GOT3 (cell line): ENCODE measurements at regions not wholly inside any gene's neighbourhood (a gene's known extent, or its start where the extent isn't known, plus 50 kb on each side); places are given as distances from the start of the nearest gene placed in this dataset.

Experiments used
- DNase-seq: peaks from one replicate; lab custom pipeline; 2025; ENCODE audit warnings: mixed read lengths; lab: John Stamatoyannopoulos, UW

GRCh38 chr11:8323161-8323935 lies 59.7 kb upstream of the LMO1 start:
- DNase-seq, result no peak

- DNase-seq, result no peak
Observed at GRCh38 chr11:8321876-8322275, 58.2 kb upstream of the LMO1 start.

- DNase-seq, result no peak
Observed at GRCh38 chr11:8320076-8320475, 56.4 kb upstream of the LMO1 start.

GRCh38 chr11:8318536-8318935 lies 54.9 kb upstream of the LMO1 start:
- no peak for DNase-seq

GRCh38 chr11:8317159-8317558 lies 53.5 kb upstream of the LMO1 start:
- DNase-seq, result no peak

GRCh38 chr11:8315954-8316353 lies 52.3 kb upstream of the LMO1 start:
- no peak for DNase-seq

GRCh38 chr11:8315463-8315862 lies 51.8 kb upstream of the LMO1 start:
- DNase-seq, result no peak

GRCh38 chr11:8314916-8315315 lies 51.2 kb upstream of the LMO1 start:
- no peak for DNase-seq

GRCh38 chr11:8313504-8314090 lies 49.9 kb upstream of the LMO1 start:
- no peak for DNase-seq
